ENCODE measurements at regions not wholly inside any gene's neighbourhood (a gene's known extent, or its start where the extent isn't known, plus 50 kb on each side); places are given as distances from the start of the nearest gene placed in this dataset.

- TF ChIP-seq PRDM10 (IDR thresholded peaks at IDR 0.05; ENCODE audit: partially characterized antibody) (peak; percentile 73), ZNF77 (CRISPR knock-in tag; IDR thresholded peaks at IDR 0.05) (no peak), KLF16 (IDR thresholded peaks at IDR 0.05) (no peak), GATA2 (CRISPR knock-in tag; IDR thresholded peaks at IDR 0.05) (no peak), CGGBP1 (CRISPR knock-in tag; IDR thresholded peaks at IDR 0.05) (no peak), MGA (IDR thresholded peaks at IDR 0.05) (no peak), ZNF589 (CRISPR knock-in tag; IDR thresholded peaks at IDR 0.05; ENCODE audit: low read depth) (0 out of 2 replicates have a peak, but pooled peaks have one; percentile 34), RAD21 (CRISPR knock-in tag; conservative IDR thresholded peaks at IDR 0.05 in 1 of 2, IDR thresholded peaks at IDR 0.05 in 1 of 2) (no peak), EHMT2 (IDR thresholded peaks at IDR 0.05) (no peak), TAF9B (IDR thresholded peaks at IDR 0.05; ENCODE audit: partially characterized antibody) (no peak)
These were observed 195.0 kb upstream of the MAN1A1 start (continued) for GRCh38 chr6:119544325-119545175.
